ENCODE measurements at regions not wholly inside any gene's neighbourhood (a gene's known extent, or its start where the extent isn't known, plus 50 kb on each side); places are given as distances from the start of the nearest gene placed in this dataset.

DNA sequence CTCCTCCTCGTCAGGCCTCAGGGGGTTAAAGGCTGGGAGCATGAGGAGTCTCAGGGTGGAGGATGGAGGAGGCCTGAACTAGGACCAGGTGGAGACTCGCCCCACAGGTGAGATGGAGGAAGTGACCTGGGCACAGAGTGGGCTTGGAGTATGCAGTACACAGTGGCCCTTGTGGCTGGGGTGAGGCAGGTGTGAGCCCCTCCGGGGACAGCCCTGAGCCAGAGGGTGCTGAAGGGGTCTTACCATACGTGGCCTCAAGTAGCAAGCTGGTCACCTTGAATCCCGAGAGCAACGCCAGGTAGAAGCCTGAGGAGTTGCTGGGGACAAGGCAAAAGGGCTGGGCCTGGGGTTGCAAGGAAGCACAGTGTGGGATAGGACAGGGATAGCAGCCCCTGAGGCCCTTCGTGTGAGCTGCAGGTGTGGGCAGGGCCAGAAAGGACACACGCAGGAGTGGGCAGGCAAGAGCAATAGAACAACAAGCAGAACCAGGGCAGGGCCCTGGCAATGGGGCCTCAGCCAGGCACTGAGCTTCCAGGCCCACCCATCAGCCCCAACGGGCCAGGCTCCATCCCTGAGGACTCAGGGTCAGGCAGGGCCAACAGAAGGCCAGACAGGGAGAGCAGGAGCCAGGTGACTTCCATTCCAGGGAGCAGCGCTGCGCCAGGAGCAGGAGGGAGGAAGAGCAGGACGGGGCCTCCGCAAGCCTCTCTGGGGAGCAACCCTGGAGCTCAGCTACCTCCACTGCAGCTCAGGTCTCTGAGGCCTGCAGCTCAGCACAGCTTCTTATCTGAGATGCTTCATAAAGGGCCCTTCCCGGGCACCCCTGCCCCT is 64.2 kb upstream of the TNRC6C start:
- FAIRE-seq: no peak

- no peak for FAIRE-seq
These were observed 60.7 kb upstream of the TNRC6C start for GRCh38 chr17:77897741-77898301.

- FAIRE-seq: no peak
These were observed 59.7 kb upstream of the TNRC6C start for GRCh38 chr17:77898521-77899434.

DNA sequence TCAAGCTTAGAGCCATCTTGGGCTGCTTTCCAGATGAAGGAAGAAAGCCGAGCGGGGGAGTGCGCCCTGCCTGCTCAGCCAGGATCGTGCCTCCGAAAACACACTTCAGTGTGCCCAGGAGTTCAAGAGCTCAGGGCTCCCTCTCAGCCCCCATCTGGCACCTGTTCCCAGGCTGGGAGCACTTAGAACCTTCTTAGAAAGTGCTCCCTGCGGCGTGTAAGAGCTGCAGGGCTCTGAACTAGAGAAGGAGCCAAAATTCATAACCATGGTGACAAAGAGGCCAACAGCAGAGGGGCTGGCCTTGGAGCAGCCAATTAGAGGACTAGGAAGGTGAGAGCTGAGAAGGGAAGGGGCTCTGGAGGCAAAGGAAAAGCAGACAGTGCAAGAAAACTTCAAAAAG is 59.0 kb upstream of the TNRC6C start:
- no peak for FAIRE-seq

GRCh38 chr17:77901481-77901880 is 57.0 kb upstream of the TNRC6C start:
- FAIRE-seq: no peak

GRCh38 chr17:77905266-77905665 is 53.2 kb upstream of the TNRC6C start:
- no peak for FAIRE-seq

GRCh38 chr17:77905766-77906165 is 52.7 kb upstream of the TNRC6C start:
- FAIRE-seq: no peak

GRCh38 chr17:77906377-77906871 is 52.1 kb upstream of the TNRC6C start:
- no peak for FAIRE-seq

- FAIRE-seq: no peak
These were observed 50.7 kb upstream of the TNRC6C start for GRCh38 chr17:77907497-77908461.

GRCh38 chr17:77908501-77908900 is 50.0 kb upstream of the TNRC6C start:
- FAIRE-seq: no peak

Measured in endometrium (tissue), 2 donors.